CD4-positive, alpha-beta T cell treated with Interferon gamma for 1 hour (primary cell): ENCODE measurements at regions not wholly inside any gene's neighbourhood (a gene's known extent, or its start where the extent isn't known, plus 50 kb on each side); places are given as distances from the start of the nearest gene placed in this dataset.

Experiments
- DNase-seq: peaks from one replicate; pipeline ENCODE4 v3.0.0-alpha.2; 2020

- DNase-seq = no peak
Measured at GRCh38 chr20:57909763-57910331, 200.0 kb upstream of the PMEPA1 start.

- no peak for DNase-seq
Measured at GRCh38 chr20:57908704-57909630, 199.2 kb upstream of the PMEPA1 start.

GRCh38 chr20:57908226-57908625 is 198.4 kb upstream of the PMEPA1 start:
- no peak for DNase-seq

- DNase-seq = no peak
Measured at GRCh38 chr20:57907131-57908000, 197.6 kb upstream of the PMEPA1 start.

- no peak for DNase-seq
Measured at GRCh38 chr20:57905448-57905847, 195.6 kb upstream of the PMEPA1 start.

- no peak for DNase-seq
Measured at GRCh38 chr20:57904314-57905105, 194.7 kb upstream of the PMEPA1 start.

GRCh38 chr20:57902473-57902872 is 192.7 kb upstream of the PMEPA1 start:
- no peak for DNase-seq

- no peak for DNase-seq
Measured at GRCh38 chr20:57901526-57901925, 191.7 kb upstream of the PMEPA1 start.

- no peak for DNase-seq
Measured at GRCh38 chr20:57900226-57900905, 190.6 kb upstream of the PMEPA1 start.

- no peak for DNase-seq
Measured at GRCh38 chr20:57899554-57899953, 189.7 kb upstream of the PMEPA1 start.

- DNase-seq = no peak
Measured at GRCh38 chr20:57898332-57898731, 188.5 kb upstream of the PMEPA1 start.

- no peak for DNase-seq
Measured at GRCh38 chr20:57897891-57898290, 188.1 kb upstream of the PMEPA1 start.

GRCh38 chr20:57897156-57897874 is 187.5 kb upstream of the PMEPA1 start:
- DNase-seq = no peak

- DNase-seq = no peak
Measured at GRCh38 chr20:57896563-57896962, 186.7 kb upstream of the PMEPA1 start.

GRCh38 chr20:57896017-57896416 is 186.2 kb upstream of the PMEPA1 start:
- no peak for DNase-seq

GRCh38 chr20:57895161-57895855 is 185.5 kb upstream of the PMEPA1 start:
- DNase-seq = no peak

- DNase-seq = no peak
Measured at GRCh38 chr20:57894522-57894921, 184.7 kb upstream of the PMEPA1 start.

GRCh38 chr20:57894096-57894495 is 184.3 kb upstream of the PMEPA1 start:
- no peak for DNase-seq

GRCh38 chr20:57893366-57893999 is 183.7 kb upstream of the PMEPA1 start:
- no peak for DNase-seq

- no peak for DNase-seq
Measured at GRCh38 chr20:57892471-57892870, 182.7 kb upstream of the PMEPA1 start.
